Breast epithelium (tissue), 3 donors: ENCODE measurements at regions not wholly inside any gene's neighbourhood (a gene's known extent, or its start where the extent isn't known, plus 50 kb on each side); places are given as distances from the start of the nearest gene placed in this dataset.

Experiments
- CTCF ChIP-seq, 3 donors: fragments of 450-650 bp; IDR thresholded peaks; one replicate each; pipeline ENCODE4 v1.5.1; 2016 to 2017; ENCODE audit warnings: antibody characterized with exemption in 3 of 3, mild to moderate bottlenecking in 3 of 3, moderate library complexity in 3 of 3
- POLR2A ChIP-seq: fragments of 450-650 bp; IDR thresholded peaks from one replicate; pipeline ENCODE4 v1.6.1; 2016; ENCODE audit warnings: antibody characterized with exemption, mild to moderate bottlenecking, moderate library complexity
- POLR2AphosphoS5 ChIP-seq, 3 donors: sonication (generic); formaldehyde crosslinking; IDR thresholded peaks; one replicate each; pipeline ENCODE4 v1.6.1; 2017; ENCODE audit warnings: antibody characterized with exemption in 3 of 3

DNA sequence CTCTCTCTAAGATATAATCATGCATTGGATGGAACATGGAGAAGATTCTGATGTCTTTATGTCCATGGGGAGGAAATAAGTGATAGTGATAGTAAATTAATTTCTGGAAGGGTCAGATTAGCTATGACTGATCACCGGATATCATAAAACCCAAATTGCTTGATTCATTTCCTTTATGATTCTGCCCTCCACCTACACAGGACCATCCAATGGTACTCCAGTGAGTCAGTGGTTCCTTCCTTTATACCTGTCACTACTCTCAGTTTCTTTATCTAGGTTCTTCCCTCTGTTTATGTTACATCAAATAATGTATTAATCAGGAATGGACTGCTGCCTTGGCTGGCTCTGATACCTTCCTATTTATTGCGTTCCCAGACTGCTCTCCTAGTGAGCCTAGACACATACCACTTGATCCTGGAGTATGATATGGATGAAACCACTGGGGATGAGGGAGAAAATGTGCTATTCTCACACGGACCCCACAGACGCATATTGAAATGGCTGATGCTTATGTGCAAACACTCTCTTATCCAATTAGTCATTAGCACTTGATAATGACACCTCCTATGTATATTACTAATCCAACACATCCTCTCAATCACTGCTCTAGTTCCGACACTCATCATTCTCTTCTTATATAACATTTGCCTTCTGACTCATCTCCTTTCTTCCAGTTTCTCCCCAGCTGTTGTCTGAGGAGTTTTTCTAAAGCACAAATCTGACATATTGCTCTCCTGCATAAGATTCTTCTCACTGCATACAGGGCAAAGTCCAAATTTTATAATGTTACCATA is 315.6 kb downstream of the INSIG2 start:
- TF ChIP-seq CTCF (IDR thresholded peaks at IDR 0.05) = no peak
- TF ChIP-seq POLR2AphosphoS5 (IDR thresholded peaks at IDR 0.05) = no peak
- no peak for TF ChIP-seq POLR2A
